ENCODE measurements at regions not wholly inside any gene's neighbourhood (a gene's known extent, or its start where the extent isn't known, plus 50 kb on each side); places are given as distances from the start of the nearest gene placed in this dataset.

DNA sequence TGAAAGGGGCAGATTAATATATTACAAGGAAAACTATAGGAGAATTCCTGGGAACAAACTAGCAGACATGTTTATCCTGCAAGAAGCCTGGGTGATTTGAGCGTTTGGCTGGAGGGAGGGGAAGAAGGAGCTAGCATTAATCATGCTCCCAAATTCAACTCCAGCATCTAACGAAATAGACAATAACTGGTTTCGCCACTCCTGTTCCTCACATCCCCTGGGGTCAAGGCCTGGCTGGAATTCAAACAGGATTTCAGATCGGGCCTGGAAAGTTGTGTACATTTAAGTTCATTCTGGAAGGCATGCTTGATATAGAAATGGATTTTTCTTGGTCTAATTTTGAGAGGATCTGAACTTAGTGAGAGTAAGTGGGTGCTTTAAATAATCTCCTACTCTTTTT is 126.1 kb upstream of the CTAGE1 start:
- intact Hi-C loops (cut with micrococcal nuclease): no loop called here

DNA sequence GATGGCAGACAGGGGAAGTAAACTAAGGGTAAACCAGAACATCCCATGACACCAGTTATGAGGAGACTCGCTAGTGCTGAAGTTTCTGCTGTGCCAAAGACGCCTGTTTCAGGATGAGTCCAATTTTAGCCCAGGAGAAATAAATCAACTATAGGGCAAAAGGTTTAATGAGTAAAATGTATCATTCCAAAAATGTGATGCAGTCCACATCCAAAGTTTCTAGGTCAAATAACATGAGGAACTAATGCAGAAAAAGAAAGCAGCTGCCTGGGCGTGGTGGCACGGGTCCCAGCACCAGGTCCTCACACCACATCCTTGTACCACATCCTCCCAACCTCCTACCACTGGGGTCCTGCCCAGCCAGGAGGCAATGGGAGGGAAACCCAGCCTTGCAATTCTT is 126.9 kb upstream of the CTAGE1 start:
- intact Hi-C loops (cut with micrococcal nuclease): no loop called here

DNA sequence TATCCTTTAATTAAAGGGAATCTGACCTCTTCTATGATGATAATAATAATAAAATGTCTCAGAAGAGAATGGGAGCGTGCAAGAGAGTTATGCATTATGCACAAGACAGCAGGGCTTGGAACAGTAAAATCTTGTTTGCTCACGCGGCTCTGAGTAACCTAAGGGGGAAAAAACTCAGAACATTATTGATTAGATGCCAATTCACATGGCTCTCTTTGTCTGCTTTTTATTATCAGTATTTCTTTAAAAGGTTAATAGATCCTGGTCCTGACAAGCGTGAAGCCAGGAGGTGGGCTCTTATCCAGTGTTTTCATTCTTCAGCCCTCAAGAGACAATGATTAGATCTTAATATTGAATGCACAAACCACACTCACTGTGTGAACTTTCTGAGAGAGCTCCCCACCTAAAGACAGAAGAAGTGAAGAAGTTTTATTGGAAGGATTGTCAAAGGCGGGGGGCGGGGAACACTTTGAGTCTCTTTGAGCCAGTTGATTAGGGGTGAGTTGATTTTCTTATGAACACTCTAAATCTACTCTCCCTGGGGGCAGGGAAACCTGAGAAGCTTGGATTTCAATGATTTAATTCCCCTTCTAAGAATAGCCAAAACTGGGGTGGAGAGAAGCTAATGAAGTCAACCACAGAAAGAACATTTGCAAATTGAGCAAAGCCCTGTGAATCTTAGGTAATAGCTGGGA is 127.5 kb upstream of the CTAGE1 start:
- intact Hi-C loops (cut with micrococcal nuclease): no loop called here

DNA sequence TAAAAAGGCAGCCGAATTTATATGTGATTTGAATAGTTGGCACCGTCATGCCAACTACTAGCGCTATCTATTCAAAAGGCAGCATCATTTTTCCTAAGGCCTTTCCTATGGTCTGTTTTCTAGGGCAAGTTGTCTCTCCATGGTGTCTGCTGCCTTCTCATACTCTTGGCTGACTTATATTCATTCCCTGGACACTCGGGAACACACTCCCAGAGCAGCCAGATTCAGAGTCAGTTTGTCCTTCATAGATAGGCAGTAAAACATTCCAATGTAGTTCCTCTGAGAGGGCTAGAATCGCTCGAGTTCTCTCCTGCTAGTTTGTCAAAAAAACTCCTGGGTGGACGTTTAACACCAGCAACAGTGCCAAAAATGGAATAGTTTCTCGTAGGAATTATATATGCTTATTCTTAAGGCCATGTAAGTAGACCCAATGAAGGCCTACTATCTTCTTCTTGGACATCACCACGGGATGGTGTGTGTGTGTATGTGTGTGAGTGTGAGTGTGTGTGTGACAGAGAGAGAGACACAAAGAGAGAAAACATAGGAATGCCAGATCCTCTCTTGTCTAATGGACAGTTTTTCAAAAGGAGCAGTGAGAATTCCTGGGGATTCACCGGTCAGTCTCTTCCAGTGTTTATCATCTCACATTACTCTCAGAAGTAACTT is 129.3 kb upstream of the CTAGE1 start:
- intact Hi-C loops (cut with micrococcal nuclease): no loop called here

DNA sequence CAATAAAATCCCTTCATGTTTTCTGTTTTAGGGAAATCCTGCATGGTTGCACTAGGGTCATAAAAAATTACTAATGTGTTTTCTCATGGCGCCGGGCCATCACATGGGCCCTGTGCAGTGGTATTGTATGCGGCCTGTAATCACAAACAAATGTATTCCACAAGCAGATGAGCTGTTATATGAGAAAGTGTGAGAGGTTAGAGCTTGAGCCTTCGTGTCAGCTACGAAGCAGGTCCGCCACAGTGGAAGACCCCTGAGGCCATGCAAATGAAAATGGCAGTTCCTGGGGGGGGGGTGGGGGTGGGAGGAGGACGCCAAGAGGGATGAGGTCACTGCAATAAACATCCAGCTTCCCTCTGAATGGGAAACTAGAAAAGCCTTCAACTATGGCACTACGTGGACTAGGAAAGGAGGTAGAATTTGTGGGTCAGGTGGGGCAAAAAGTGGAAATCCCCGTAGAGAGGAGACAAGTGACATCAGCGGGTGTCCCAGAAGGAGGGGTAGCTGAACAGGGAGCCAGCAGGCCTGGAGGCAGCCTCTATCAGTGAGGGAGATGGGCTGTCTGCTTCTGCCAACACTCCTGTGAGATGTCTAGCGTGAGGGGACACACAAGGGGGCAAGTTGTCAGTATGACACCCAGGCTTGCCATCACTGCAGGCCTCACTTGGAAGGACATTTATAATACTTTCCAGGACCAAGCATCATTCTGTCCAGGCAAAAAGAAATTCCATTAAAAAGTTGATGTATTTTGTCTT is 130.3 kb upstream of the CTAGE1 start:
- intact Hi-C loops (cut with micrococcal nuclease): no loop called here

DNA sequence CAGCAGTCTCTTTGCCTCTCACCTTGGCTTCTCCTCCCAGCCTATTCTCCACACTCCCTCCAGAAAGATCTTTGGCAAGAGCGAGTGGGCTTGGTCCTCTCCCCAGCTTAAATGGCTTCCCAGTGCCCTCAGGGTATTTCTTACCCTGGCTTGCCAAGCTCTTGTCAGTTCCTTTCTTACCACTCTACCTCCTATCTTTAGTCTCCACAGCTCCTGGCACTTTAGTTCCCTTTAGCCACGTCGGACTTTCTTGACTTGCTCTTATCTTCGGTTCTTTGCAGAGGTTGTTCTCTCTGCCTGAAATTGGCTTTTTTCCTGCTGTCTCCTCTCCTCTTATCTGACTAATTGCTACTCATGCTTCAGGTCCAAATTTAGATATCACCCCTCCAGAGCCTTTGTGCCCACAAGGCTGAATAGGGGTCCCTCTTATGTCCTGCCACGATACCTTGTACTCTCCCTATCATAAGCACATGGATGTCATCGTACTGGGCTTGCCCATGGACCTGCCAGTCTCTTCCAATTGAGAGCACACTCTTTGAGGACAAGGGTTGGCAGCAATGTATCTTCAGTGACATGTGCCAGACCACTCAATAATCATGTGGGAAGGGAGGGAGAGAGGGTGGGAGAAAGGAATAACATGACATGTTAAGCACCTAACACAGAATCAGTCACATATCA is 131.7 kb upstream of the CTAGE1 start:
- intact Hi-C loops (cut with micrococcal nuclease): no loop called here

DNA sequence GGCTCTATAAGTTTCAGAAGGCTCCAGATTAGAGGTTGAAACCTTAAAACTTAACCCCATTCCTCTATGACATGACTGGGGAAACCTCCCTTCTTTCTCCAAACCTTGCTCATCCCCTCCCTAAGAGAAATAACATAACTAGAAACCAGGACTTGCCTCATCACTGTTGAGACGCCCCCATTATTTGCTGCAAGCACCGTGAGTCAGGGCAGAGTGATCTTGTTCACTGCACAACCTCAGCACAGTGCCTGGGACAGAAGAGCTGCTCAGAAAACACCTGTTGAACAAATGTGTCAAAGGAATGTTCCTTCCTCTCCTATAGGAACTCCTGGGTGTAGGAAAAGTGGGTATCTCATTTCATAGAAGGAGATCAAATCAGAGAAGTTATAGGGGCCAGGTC is 132.7 kb upstream of the CTAGE1 start:
- intact Hi-C loops (cut with micrococcal nuclease): no loop called here

DNA sequence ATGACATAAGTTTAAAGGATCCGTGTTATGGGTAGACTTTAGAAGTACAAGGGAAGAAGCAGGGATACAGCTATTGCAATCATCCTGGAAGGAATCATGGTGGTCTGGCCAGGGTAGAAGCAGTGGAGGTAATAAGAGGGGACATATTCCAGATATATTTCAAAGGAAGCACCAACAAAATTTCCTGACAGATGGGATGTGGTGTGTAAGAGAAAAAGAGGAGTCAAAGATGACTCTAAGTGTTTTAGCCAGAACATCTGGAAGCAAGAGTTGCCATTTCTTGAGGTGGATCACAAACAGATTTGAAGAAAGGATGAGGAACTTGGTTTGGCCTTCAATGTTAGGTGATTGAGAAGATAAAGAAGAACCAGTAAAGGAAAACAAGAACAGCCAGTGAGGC is 133.1 kb upstream of the CTAGE1 start:
- intact Hi-C loops (cut with micrococcal nuclease): no loop called here

DNA sequence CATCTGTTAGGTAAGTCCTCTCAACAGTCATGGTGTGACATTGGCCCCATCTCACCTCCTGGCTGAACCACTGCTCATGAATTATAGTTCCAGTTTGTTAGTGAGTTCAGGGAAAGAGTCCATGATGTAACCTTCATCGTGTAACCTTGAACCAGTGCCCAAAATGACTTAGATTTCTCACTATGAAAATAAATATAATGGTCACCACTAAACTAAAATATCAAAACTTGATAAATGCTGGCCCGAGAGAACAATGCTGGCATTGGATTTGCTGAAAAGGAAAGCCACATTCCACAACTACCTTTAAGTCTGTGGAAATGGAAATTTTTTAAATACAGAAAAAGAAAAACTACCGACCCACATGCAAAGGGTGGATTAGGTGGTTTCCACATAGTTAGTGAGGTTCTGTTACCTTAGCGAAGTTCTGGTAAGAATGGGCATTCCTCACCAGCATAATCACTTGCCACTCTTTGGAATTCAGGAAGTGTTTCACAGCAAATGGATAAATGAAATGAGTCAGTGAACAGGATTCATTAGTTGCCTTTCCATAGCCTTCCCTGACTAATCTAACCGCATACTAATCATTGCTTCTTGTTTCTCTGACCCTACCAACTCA is 133.9 kb upstream of the CTAGE1 start:
- intact Hi-C loops (cut with micrococcal nuclease): no loop called here

DNA sequence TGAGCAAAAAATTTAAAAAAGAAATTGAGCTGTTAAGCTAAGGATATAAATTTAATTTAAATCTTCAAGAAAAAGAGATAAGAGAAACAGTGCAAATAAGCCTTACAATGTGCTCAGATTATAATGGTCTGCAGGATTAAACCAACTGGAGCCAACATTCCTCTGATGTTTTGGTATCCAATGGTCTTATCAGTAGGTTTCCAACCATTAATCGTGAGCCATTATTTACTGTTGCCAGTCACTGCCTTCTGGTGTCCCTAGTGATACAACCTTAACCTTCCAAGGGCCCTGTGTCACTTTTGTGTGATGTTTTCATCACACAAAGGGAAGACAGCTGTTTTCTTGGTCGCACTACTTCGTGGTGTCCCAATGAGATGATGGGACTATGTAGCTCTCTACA is 134.5 kb upstream of the CTAGE1 start:
- intact Hi-C loops (cut with micrococcal nuclease): no loop called here

DNA sequence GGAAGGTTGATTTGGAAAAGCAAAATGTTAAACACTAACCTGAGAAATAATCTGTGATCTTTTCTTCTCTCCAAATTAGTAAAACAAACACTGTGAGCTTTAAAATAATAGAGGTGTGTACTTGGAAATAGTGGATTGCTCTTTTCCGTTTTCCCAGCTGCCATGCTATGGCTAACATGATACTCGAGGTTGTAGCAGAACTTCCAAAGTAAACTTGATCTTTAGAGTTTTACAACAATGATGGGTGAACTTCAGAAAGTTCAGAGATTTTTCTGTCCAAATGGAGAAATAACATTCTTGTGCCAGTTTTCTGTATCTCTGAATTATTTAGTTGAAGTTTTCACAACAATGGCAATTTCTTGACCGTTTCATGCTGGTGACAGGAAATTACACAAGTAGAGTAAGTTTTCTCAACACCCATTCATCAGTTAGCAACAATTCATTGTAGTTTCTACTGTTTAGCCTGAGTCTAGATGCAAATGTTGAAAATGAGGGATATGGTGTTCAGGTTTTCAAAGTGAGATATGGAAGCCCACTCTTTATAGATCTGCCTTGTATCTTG is 135.3 kb upstream of the CTAGE1 start:
- intact Hi-C loops (cut with micrococcal nuclease): no loop called here

DNA sequence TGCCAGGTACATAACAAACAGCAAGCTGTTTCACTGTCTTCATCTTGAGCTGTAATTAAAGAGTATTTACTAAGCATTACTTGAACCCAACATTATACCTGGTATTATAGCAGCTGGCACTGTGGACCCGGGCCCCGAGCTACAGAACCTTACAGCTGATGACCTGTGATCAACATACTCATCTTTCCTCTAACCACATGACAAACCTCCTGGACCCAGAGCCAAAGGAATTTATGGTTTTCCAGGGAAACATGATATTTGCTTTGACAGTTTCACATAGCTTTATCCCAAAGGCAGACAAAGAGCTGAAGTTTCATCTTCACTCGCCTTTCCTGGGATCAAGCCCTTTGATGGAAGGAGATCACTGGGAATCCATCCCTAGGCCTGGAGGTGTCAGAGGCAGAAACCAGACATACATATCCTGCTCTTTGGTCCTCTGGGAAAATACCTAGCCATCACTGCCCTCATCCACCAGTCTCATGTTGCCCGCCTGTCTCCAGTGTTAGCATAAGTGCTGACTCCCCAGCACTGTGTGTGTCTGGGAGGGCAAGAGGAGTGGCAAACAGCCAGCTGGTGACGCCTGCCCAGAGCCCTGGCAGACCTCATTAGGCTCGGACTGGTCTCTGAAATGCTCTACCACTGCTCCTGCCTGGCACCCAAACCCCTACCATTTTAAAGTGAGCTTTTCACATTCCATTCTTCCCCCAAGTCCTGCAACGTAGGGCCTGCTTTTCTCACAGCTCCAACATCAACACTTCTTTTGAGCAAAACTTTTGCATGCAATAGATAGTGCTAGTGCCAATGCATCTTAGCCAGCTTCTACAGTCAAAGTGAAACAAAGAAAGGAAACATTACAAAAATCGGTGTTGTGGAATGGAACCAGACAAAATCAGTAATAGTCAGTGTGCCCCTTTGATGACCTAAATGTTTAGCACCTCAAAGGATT is 138.8 kb upstream of the CTAGE1 start:
- intact Hi-C loops (cut with micrococcal nuclease): no loop called here

DNA sequence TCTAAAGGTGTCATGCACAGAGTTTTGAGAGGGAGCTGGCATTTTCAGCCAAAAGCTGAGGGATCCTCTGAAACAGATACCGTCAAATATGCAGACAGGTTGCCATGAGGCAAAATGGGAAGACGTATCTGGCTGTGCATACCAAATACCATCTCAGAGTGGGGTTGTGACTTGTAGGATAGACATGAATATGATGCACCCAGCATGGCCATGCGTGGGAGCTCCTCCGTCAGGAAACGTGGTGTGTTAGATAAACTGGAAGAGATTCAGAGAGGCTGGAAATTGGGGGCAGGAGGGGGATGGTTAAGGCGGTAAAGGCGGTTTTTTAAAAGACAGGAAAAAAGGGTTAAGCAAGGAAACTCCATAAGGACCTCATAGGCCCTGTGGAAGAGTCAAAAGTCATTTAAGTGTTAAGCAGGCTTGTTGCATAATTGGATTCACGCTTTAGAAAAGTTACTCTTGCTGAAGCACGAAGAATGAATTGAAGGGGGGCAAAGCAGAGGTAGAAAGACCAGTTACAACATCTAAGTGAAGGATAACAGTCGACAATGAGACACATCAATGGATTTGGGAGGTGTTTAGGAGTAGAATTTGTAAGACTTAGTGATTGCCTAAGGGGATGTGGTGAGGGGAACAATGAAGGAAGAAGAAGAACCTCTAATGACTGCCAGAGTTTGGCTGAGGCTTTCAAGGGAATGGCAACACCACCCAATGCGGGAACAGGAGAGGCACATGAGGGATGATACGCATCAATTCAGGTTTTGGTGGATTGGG is 139.6 kb upstream of the CTAGE1 start:
- intact Hi-C loops (cut with micrococcal nuclease): no loop called here

DNA sequence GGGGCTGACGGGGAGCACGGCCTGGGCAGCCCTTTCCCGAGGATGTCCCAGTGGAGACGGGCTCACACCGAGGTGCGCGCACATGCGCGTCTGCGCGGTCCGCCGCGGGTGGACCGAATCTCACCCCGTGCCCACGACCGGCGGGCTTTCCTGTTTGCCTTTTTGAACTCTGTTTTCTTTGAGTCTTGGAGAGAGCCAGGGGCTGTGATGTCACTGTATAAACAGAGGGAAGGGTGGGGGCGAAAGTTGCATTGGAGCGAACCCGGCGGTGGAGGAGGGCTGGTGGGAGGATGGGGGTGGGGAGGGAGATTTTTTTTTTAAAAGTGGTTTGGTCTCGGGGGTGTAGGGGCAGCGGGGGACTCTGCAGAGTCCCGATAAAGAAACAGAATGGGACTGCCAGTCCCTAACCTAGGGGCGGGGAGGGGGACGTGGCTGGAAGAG is 141.2 kb upstream of the CTAGE1 start:
- intact Hi-C loops (cut with micrococcal nuclease): no loop called here

DNA sequence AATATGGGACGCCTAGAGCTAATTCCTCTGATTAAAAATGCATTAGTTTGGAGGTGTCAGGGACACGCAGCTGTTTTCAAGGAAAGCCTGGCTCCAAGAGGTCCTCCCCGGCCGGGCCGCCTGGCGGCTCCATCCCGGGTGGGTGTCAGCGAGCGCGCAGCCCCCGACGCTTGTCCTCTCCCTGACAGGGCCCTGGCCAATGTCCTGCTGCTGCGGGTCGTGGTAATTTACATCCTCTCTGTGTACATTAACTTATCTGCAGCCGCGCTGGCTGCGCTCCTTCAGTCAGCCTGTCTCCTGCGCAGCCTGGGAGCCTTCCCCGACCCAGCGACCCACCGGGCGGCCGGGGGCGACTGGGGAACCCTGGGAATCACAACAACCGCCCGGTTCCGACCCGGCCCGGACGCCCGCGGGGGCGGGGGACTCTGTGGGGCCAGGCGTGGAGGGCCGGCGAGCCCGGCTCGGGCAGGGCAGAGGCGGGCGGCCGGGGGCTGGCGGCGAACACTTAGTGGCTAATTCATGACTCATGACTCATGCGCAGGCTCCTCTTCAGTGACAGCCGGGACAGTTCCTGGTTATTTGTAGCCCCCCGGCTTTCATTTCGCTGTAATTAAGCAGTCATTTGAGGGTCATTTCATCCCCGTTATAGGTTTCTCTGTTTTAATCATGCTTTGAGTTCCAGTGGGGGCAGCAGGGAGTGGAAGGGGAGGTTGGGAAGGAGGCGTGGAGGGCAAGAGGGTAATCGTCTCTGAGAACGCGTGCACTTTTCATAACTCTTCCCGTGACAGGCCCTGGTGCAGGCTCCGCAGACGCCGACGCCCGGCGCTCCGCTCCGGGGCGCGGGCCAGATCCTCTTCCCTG is 141.9 kb upstream of the CTAGE1 start:
- intact Hi-C loops (cut with micrococcal nuclease): loop anchor here (5.0 kb wide), 1 partner anchor 662 kb away; no protein-coding TSS in a partner anchor

DNA sequence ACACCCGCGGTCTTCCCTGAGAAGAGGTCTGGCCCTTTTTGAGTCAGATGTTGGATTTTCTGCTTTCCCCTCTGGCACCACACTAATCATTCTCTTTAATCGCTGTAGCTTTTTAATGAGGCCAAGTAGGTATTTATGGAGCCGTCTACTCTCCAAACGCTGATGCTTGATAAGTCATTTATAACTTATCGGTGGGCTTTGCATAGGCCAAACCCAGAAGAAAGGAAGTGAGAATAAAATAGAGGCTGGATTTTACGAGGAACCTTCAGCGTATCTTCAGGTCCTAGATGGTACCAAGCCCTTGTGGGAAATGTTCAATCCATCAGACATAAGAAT is 142.5 kb upstream of the CTAGE1 start:
- intact Hi-C loops (cut with micrococcal nuclease): loop anchor here (5.0 kb wide), 1 partner anchor 663 kb away; no protein-coding TSS in a partner anchor

DNA sequence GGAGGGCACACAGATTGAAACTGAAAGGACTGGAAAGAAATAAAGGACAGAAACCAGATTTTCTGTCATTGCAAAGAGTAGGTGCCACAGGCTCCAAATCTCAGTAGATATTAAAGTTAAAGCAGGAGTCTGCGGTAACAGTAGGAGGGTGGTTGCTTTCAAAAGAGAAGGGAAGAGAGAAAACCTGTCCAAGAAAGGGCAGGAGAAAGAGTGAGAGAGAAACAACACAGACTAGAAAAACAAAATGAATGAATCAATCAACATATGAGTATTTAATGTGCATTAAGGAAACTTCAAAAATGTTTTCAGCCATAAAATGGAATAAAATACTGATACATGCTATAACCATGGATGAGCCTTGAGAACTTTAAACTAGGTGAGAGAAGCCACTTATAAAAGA is 143.1 kb upstream of the CTAGE1 start:
- intact Hi-C loops (cut with micrococcal nuclease): loop anchor here (5.0 kb wide), 1 partner anchor 663 kb away; no protein-coding TSS in a partner anchor

DNA sequence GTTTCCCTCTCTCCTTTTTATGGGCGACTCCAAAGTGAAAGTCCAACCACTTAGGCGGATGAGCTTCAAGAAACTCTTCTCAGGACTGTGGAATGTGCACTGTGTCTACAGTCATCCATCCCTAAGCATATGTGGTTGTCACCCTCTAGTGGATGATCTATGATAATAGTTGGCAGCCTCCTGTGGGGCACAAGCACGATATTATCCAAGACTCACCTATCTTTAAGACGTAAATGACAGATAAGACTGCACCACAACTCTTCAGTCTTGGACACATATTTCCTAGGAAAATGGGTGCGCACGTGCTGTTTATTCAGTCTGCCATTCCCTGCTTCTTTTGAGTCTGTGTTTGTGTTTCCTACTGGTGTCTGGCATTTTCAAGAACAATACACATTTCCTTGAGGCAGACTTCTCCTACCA is 145.5 kb upstream of the CTAGE1 start:
- intact Hi-C loops (cut with micrococcal nuclease): loop anchor here (5.0 kb wide), 1 partner anchor 666 kb away; no protein-coding TSS in a partner anchor

All from T-helper 2 cell treated with Interferon-gamma antibody and Interleukin-4, amounts not matched to agents 100 ng/mL and 5 ng/mL, for 36 hours (primary cell).